Heart left ventricle (tissue), 16 donors: ENCODE measurements at regions not wholly inside any gene's neighbourhood (a gene's known extent, or its start where the extent isn't known, plus 50 kb on each side); places are given as distances from the start of the nearest gene placed in this dataset.

Source experiments
- ATAC-seq, 4 donors: fragments of 200-7000 bp; cut with Tn5 transposase; one replicate each; pipeline ENCODE4 v1.9.1; 2020 to 2022; ENCODE audit warnings: moderate library complexity in 4 of 4, mild to moderate bottlenecking in 3 of 4, moderate number of reproducible peaks in 1 of 4
- DNase-seq, 5 donors: peaks; one replicate each; pipeline ENCODE4 v3.0.0-alpha.2; 2020
- H3K27ac ChIP-seq, 12 donors: fragments of 200-600 bp; sonication (generic) in 4 of 12; one replicate each; pipeline versions ENCODE4 v1.5.0 to v1.8.0; 2016 to 2022; ENCODE audit warnings: mild to moderate bottlenecking in 2 of 12
- H3K27me3 ChIP-seq, 9 donors: fragments of 200-600 bp; sonication (generic) in 2 of 9; one replicate each; pipeline versions ENCODE4 v1.5.1 to v1.8.0; 2016 to 2022; ENCODE audit warnings: mild to moderate bottlenecking in 3 of 9
- H3K36me3 ChIP-seq, 9 donors: fragments of 200-600 bp; sonication (generic) in 2 of 9; one replicate each; pipeline versions ENCODE4 v1.5.0 to v1.8.0; 2018 to 2022; ENCODE audit warnings: mild to moderate bottlenecking in 2 of 9
- H3K4me1 ChIP-seq, 12 donors: fragments of 200-600 bp; sonication (generic) in 4 of 12; one replicate each; pipeline versions ENCODE4 v1.5.0 to v1.8.0; 2016 to 2022; ENCODE audit warnings: mild to moderate bottlenecking in 3 of 12
- H3K4me3 ChIP-seq, 12 donors: fragments of 200-600 bp; sonication (generic) in 4 of 12; one replicate each; pipeline versions ENCODE4 v1.5.0 to v1.8.0; 2017 to 2022; ENCODE audit warnings: mild to moderate bottlenecking in 9 of 12, moderate library complexity in 4 of 12
- H3K9me3 ChIP-seq, 12 donors: fragments of 200-600 bp; sonication (generic) in 4 of 12; one replicate each; pipeline versions ENCODE4 v1.5.0 to v1.8.0; 2016 to 2022; ENCODE audit warnings: mild to moderate bottlenecking in 1 of 12
- CTCF ChIP-seq, 12 donors: fragments of 200-600 bp; sonication (generic) in 4 of 12; IDR thresholded peaks; one replicate each; pipeline versions ENCODE4 v1.5.0 to v1.8.0; 2018 to 2022; ENCODE audit warnings: antibody characterized with exemption in 12 of 12, mild to moderate bottlenecking in 5 of 12
- POLR2A ChIP-seq, 2 donors: fragments of 450-650 bp; IDR thresholded peaks; one replicate each; pipeline ENCODE4 v1.6.1; 2017; ENCODE audit warnings: antibody characterized with exemption in 2 of 2, mild to moderate bottlenecking in 2 of 2, moderate library complexity in 2 of 2
- WGBS, 4 donors: extraction: QIAGEN DNeasy Blood & Tissue Kit in 2 of 4; methylation state at CpG; one replicate each; pipeline versions ENCODE4 v1.1.5 to v1.1.7; 2013 to 2018; 5-methylcytosine and 5-hydroxymethylcytosine counted together
- intact Hi-C, 10 donors: fragments of 100-400 bp; cut with DNase I; formaldehyde crosslinking; loops; one replicate each; pipeline versions ENCODE4 v1.11.1 to v1.14.2; 2022
- donor health status: ischemic (EF 13 %, LVEDD 7.1; RV severe dilation, severe dysfunction).
- donor health status: healthy with polysubstance abuse.
- donor health status: DM: no; HTN: yes; CAD: no.
- donor health status: DM: no; HTN: no; CAD: no.
- donor health status: ischemic (EF 25% LVEDD 6.9; RV normal size, moderate dysfunction).
- donor health status: ischemic (EF 25% LVEDD 5.7; RV mildly dilated, moderate dysfunction).
- donor health status: healthy.
- donor health status: DM: yes; HTN: yes; CAD: no.
- donor health status: ischemic (EF 35%, LVEDD 5.7; RV mildly dilated, moderate dysfunction).
- donor health status: nonischemic (EF 11% LVEDD 7.7; RV severe dilation, severe dysfunction).
- donor health status: DM: yes; HTN: yes; CAD: no.
- donor health status: PGD.
- donor health status: ischemic (EF 29% LVEDD 5.4; RV normal size, mild dysfunction).
- donor health status: nonischemic (EF 23%, LVEDD 6.1; RV moderate dilation, normal function).

- Histone ChIP-seq H3K4me3 (no peak overlapping the region), H3K9me3 (no peaks in the 10 kb centered on the region), H3K27ac (no peak overlapping the region), H3K4me1 (no peaks in the 10 kb centered on the region), H3K27me3 (no peaks in the 10 kb centered on the region), H3K36me3 (no peaks in the 10 kb centered on the region)
- intact Hi-C loops, result no loop called here
- no peak for TF ChIP-seq CTCF (IDR thresholded peaks at IDR 0.05)
- no peak for TF ChIP-seq POLR2A (IDR thresholded peaks at IDR 0.05)
- DNase-seq (no peak), ATAC-seq (no peak)
- WGBS, 4 donors, result 68 to 81% (median 73%) methylated on average over 3 of the region's 3 CpGs
These were observed 293.5 kb downstream of the SOX2 start for GRCh38 chr3:182005219-182005618.

GRCh38 chr3:182005701-182006100 lies 294.0 kb downstream of the SOX2 start:
- Histone ChIP-seq H3K9me3 (no peaks in the 10 kb centered on the region), H3K4me1 (no peaks in the 10 kb centered on the region), H3K27ac (no peak overlapping the region), H3K36me3 (no peaks in the 10 kb centered on the region), H3K27me3 (no peaks in the 10 kb centered on the region), H3K4me3 (no peak overlapping the region)
- TF ChIP-seq POLR2A (IDR thresholded peaks at IDR 0.05), result no peak
- TF ChIP-seq CTCF (IDR thresholded peaks at IDR 0.05), result no peak
- WGBS, 4 donors, result 23 to 41% (median 26%) methylated on average over 5 of the region's 5 CpGs
- no peak for ATAC-seq
- intact Hi-C loops, result no loop called here
- DNase-seq, result no peak

- 64 to 77% (median 66%) methylated on average over 4 of the region's 4 CpGs for WGBS, 4 donors
- intact Hi-C loops, result no loop called here
- TF ChIP-seq CTCF (IDR thresholded peaks at IDR 0.05) (no peak), POLR2A (IDR thresholded peaks at IDR 0.05) (no peak)
- H3K27me3 ChIP-seq, result no peaks in the 10 kb centered on the region
- ATAC-seq, result no peak
- H3K4me3 ChIP-seq, result no peak overlapping the region
- H3K36me3 ChIP-seq, result no peaks in the 10 kb centered on the region
- DNase-seq, result no peak
- no peak overlapping the region for H3K27ac ChIP-seq
- H3K9me3 ChIP-seq, result no peaks in the 10 kb centered on the region
- H3K4me1 ChIP-seq, result no peaks in the 10 kb centered on the region
These were observed 294.7 kb downstream of the SOX2 start for GRCh38 chr3:182006431-182006830.

GRCh38 chr3:182007441-182007840 lies 295.7 kb downstream of the SOX2 start:
- no peak for DNase-seq
- no peaks in the 10 kb centered on the region for H3K27me3 ChIP-seq
- no peak overlapping the region for H3K27ac ChIP-seq
- no peaks in the 10 kb centered on the region for H3K36me3 ChIP-seq
- no peak for ATAC-seq
- TF ChIP-seq POLR2A (IDR thresholded peaks at IDR 0.05) (no peak), CTCF (IDR thresholded peaks at IDR 0.05) (no peak)
- no peaks in the 10 kb centered on the region for H3K9me3 ChIP-seq
- H3K4me1 ChIP-seq, result no peaks in the 10 kb centered on the region
- H3K4me3 ChIP-seq, result no peak overlapping the region
- 71 to 76% (median 74%) methylated on average over 5 of the region's 5 CpGs for WGBS, 4 donors
- intact Hi-C loops, result no loop called here
